ENCODE measurements at regions not wholly inside any gene's neighbourhood (a gene's known extent, or its start where the extent isn't known, plus 50 kb on each side); places are given as distances from the start of the nearest gene placed in this dataset.

- Histone ChIP-seq H4K20me1 (ENCODE audit: insufficient read depth, low read length) (no peaks in the 10 kb centered on the region), H3K9me3 (ENCODE audit: low read depth, low read length) (no peaks in the 10 kb centered on the region), H3K4me3 (ENCODE audit: insufficient read depth, low read length) (no peak overlapping the region), H3K79me2 (ENCODE audit: insufficient read depth, low read length) (no peaks in the 10 kb centered on the region), H2AFZ (ENCODE audit: low read length) (no peak overlapping the region), H3K27me3 (ENCODE audit: insufficient read depth, low read length) (no peaks in the 10 kb centered on the region), H3K4me1 (ENCODE audit: insufficient read depth, low read length) (no peaks in the 10 kb centered on the region), H3K4me2 (ENCODE audit: insufficient read depth, low read length) (no peak overlapping the region), H3K27ac (ENCODE audit: low read depth, low read length) (no peak overlapping the region), H3K36me3 (ENCODE audit: insufficient read depth, low read length) (no peaks in the 10 kb centered on the region)
- TF ChIP-seq CTCF (IDR thresholded peaks at IDR 0.05; ENCODE audit: extremely low read depth, low read depth, low read length), result no peak
- no peak for DNase-seq (ENCODE audit: insufficient read length, low spot score, missing footprints)
These were observed 121.8 kb downstream of the C5orf15 start for GRCh38 chr5:133846478-133847226.

- Histone ChIP-seq H4K20me1 (ENCODE audit: insufficient read depth, low read length) (no peaks in the 10 kb centered on the region), H3K4me1 (ENCODE audit: insufficient read depth, low read length) (no peaks in the 10 kb centered on the region), H3K27me3 (ENCODE audit: insufficient read depth, low read length) (no peaks in the 10 kb centered on the region), H3K4me3 (ENCODE audit: insufficient read depth, low read length) (no peak overlapping the region), H2AFZ (ENCODE audit: low read length) (no peak overlapping the region), H3K36me3 (ENCODE audit: insufficient read depth, low read length) (no peaks in the 10 kb centered on the region), H3K4me2 (ENCODE audit: insufficient read depth, low read length) (no peak overlapping the region), H3K27ac (ENCODE audit: low read depth, low read length) (no peak overlapping the region), H3K9me3 (ENCODE audit: low read depth, low read length) (no peaks in the 10 kb centered on the region), H3K79me2 (ENCODE audit: insufficient read depth, low read length) (no peaks in the 10 kb centered on the region)
- TF ChIP-seq CTCF (IDR thresholded peaks at IDR 0.05; ENCODE audit: extremely low read depth, low read depth, low read length), result no peak
- no peak for DNase-seq (ENCODE audit: insufficient read length, low spot score, missing footprints)
These were observed 123.2 kb downstream of the C5orf15 start for GRCh38 chr5:133845271-133845670.

GRCh38 chr5:133844836-133845235, 123.6 kb downstream of the C5orf15 start:
- Histone ChIP-seq H3K4me2 (ENCODE audit: insufficient read depth, low read length) (no peak overlapping the region), H2AFZ (ENCODE audit: low read length) (no peak overlapping the region), H3K36me3 (ENCODE audit: insufficient read depth, low read length) (no peaks in the 10 kb centered on the region), H4K20me1 (ENCODE audit: insufficient read depth, low read length) (no peaks in the 10 kb centered on the region), H3K4me1 (ENCODE audit: insufficient read depth, low read length) (no peaks in the 10 kb centered on the region), H3K79me2 (ENCODE audit: insufficient read depth, low read length) (no peaks in the 10 kb centered on the region), H3K27me3 (ENCODE audit: insufficient read depth, low read length) (no peaks in the 10 kb centered on the region), H3K4me3 (ENCODE audit: insufficient read depth, low read length) (no peak overlapping the region), H3K27ac (ENCODE audit: low read depth, low read length) (no peak overlapping the region), H3K9me3 (ENCODE audit: low read depth, low read length) (no peaks in the 10 kb centered on the region)
- TF ChIP-seq CTCF (IDR thresholded peaks at IDR 0.05; ENCODE audit: extremely low read depth, low read depth, low read length), result no peak
- no peak for DNase-seq (ENCODE audit: insufficient read length, low spot score, missing footprints)

- Histone ChIP-seq H3K27ac (ENCODE audit: low read depth, low read length) (no peak overlapping the region), H3K36me3 (ENCODE audit: insufficient read depth, low read length) (no peaks in the 10 kb centered on the region), H3K4me2 (ENCODE audit: insufficient read depth, low read length) (no peak overlapping the region), H3K9me3 (ENCODE audit: low read depth, low read length) (no peaks in the 10 kb centered on the region), H3K79me2 (ENCODE audit: insufficient read depth, low read length) (no peaks in the 10 kb centered on the region), H3K4me1 (ENCODE audit: insufficient read depth, low read length) (no peaks in the 10 kb centered on the region), H3K27me3 (ENCODE audit: insufficient read depth, low read length) (peaks cover 4% of the 10 kb centered on the region), H3K4me3 (ENCODE audit: insufficient read depth, low read length) (no peak overlapping the region), H2AFZ (ENCODE audit: low read length) (no peak overlapping the region), H4K20me1 (ENCODE audit: insufficient read depth, low read length) (no peaks in the 10 kb centered on the region)
- no peak for DNase-seq (ENCODE audit: insufficient read length, low spot score, missing footprints)
- TF ChIP-seq CTCF (IDR thresholded peaks at IDR 0.05; ENCODE audit: extremely low read depth, low read depth, low read length), result no peak
These were observed 124.5 kb downstream of the C5orf15 start for GRCh38 chr5:133843911-133844310.
